WERI-Rb-1 (cell line): ENCODE measurements at regions not wholly inside any gene's neighbourhood (a gene's known extent, or its start where the extent isn't known, plus 50 kb on each side); places are given as distances from the start of the nearest gene placed in this dataset.

Experiments
- DNase-seq: peaks from one replicate; pipeline ENCODE4 v3.0.0-alpha.2; 2020
- H3K27ac ChIP-seq: fragments of 250-450 bp; sonication (Bioruptor Pico); 2 replicates; pipeline ENCODE4 v1.5.1; 2020; ENCODE audit warnings: mild to moderate bottlenecking, moderate library complexity
- H3K27me3 ChIP-seq: fragments of 250-450 bp; sonication (Bioruptor Pico); 2 replicates; pipeline ENCODE4 v1.5.1; 2021; ENCODE audit warnings: mild to moderate bottlenecking, low read depth, moderate library complexity; ENCODE audit not compliant: insufficient read depth, severe bottlenecking
- H3K36me3 ChIP-seq: fragments of 250-450 bp; sonication (Bioruptor Pico); 2 replicates; pipeline ENCODE4 v1.5.1; 2020; ENCODE audit warnings: mild to moderate bottlenecking, moderate library complexity
- H3K4me3 ChIP-seq: 2 replicates; pipeline ENCODE4 v1.5.1; 2011; ENCODE audit warnings: low read depth, mild to moderate bottlenecking, control low read depth, low read length
- H3K9me3 ChIP-seq: fragments of 250-450 bp; sonication (Bioruptor Pico); 2 replicates; pipeline ENCODE4 v1.5.1; 2021; ENCODE audit warnings: mild to moderate bottlenecking, moderate library complexity; ENCODE audit not compliant: severe bottlenecking
- TF ChIP-seq, protein P1 (sequence below): IDR thresholded peaks from 2 replicates; pipeline ENCODE4 v1.5.1; 2011; ENCODE audit warnings: low read depth, mild to moderate bottlenecking, control low read depth, inconsistent platforms, low read length

DNA sequence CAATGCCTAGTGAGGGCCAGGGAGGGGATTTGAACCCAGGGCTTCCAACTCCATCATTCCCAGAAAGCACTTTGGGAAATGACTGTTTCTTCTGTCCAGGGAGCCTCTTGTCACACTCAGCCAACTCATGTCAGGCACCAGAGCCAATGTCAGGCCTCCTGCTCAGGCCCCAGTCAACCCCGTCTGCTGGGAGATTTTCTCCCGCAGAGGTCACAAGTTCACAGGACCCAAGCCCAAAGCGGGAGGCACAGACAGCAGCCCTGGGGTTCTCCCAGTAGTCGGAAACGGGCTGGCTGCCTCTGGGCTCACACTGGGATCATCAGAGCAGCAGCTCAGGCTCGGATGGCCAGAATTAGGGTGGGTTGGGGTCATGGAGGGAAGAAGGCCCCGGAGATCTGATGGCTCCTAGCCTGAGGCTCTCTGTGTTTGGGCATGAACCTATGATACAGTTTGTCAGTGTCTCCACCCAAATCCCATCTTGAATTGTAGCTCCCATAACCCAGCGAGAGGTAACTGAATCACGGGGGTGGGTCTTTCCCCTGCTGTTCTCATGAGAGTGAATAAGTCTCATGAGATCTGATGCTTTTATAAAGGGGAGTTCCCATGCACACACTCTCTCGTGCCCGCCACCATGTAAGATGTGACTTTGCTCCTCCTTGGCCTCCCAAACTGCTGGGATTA lies 255.5 kb downstream of the PARN start:
- TF ChIP-seq, protein P1, sequence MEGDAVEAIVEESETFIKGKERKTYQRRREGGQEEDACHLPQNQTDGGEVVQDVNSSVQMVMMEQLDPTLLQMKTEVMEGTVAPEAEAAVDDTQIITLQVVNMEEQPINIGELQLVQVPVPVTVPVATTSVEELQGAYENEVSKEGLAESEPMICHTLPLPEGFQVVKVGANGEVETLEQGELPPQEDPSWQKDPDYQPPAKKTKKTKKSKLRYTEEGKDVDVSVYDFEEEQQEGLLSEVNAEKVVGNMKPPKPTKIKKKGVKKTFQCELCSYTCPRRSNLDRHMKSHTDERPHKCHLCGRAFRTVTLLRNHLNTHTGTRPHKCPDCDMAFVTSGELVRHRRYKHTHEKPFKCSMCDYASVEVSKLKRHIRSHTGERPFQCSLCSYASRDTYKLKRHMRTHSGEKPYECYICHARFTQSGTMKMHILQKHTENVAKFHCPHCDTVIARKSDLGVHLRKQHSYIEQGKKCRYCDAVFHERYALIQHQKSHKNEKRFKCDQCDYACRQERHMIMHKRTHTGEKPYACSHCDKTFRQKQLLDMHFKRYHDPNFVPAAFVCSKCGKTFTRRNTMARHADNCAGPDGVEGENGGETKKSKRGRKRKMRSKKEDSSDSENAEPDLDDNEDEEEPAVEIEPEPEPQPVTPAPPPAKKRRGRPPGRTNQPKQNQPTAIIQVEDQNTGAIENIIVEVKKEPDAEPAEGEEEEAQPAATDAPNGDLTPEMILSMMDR: no peak

DNA sequence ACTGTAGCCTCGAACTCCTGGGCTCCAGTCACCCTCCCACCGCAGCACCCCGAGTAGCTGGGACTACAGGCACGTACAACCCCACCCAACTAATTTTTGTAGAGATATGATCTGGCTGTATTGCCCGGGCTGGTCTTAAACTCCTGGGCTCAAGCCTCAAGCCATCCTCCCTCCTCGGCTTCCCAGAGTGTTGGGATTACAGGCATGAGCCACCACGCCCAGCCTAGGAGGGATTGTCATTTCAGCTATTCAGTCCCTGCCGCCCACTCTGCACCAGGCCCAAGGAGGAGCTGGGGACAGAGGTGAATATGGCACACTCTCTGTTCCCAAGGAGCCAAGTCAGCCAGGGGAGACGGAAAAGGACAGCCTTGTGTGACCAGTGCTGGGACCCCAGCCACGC lies 256.2 kb downstream of the PARN start:
- Histone ChIP-seq H3K27me3 (no peaks in the 10 kb centered on the region), H3K4me3 (no peak overlapping the region), H3K36me3 (no peaks in the 10 kb centered on the region), H3K9me3 (no peaks in the 10 kb centered on the region), H3K27ac (no peak overlapping the region)
- DNase-seq: peak; percentile 31
- TF ChIP-seq, protein P1: no peak

More for the DNA sequence above, 255.5 kb downstream of the PARN start:
- no peaks in the 10 kb centered on the region for H3K36me3 ChIP-seq
- DNase-seq: no peak
- H3K27ac ChIP-seq: no peak overlapping the region
- H3K9me3 ChIP-seq: no peaks in the 10 kb centered on the region
- no peaks in the 10 kb centered on the region for H3K27me3 ChIP-seq
- H3K4me3 ChIP-seq: no peak overlapping the region

DNA sequence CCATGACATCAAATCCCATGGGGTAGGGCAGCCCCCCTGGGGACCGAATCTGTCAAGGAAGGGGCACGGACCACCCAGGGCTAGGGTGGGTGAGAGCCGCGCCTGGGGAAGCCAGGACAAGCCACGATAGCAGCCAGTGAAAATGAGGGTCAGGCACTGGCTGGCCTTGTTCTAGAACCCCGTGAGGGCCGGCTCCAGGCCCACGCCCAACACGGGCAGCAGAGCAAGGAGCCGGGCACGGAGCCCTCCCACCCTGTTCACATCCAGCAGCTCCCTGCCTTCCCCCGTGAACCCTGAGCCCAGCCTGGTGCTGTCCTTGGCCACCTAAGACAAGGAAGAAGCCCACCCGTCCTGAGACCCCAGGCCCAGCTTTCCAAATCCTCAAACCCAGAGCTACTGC lies 256.7 kb downstream of the PARN start:
- H3K9me3 ChIP-seq: no peaks in the 10 kb centered on the region
- no peak overlapping the region for H3K4me3 ChIP-seq
- no peaks in the 10 kb centered on the region for H3K36me3 ChIP-seq
- TF ChIP-seq, protein P1: no peak
- no peak overlapping the region for H3K27ac ChIP-seq
- no peak for DNase-seq
- no peaks in the 10 kb centered on the region for H3K27me3 ChIP-seq

DNA sequence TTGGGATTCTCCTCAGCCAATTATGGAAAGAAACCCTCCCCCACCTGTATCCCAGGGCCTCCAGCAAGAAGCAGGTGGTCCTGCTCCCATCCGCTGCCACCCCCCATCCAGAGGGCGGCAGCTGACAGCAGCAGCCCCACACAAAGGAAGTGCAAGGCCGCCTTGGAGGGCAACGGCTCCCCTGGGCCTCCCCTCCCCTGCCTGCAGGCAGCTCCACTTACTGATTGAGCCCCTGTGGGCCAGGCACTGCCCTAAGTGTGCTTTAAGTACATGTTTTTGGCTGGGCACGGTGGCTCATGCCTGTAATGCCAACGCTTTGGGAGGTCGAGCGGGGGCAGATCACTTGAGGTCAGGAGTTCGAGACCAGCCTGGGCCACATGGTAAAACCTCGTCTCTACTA lies 257.6 kb downstream of the PARN start:
- DNase-seq: no peak
- H3K27ac ChIP-seq: no peak overlapping the region
- no peaks in the 10 kb centered on the region for H3K27me3 ChIP-seq
- H3K9me3 ChIP-seq: no peaks in the 10 kb centered on the region
- TF ChIP-seq, protein P1: no peak
- no peaks in the 10 kb centered on the region for H3K36me3 ChIP-seq
- no peak overlapping the region for H3K4me3 ChIP-seq

DNA sequence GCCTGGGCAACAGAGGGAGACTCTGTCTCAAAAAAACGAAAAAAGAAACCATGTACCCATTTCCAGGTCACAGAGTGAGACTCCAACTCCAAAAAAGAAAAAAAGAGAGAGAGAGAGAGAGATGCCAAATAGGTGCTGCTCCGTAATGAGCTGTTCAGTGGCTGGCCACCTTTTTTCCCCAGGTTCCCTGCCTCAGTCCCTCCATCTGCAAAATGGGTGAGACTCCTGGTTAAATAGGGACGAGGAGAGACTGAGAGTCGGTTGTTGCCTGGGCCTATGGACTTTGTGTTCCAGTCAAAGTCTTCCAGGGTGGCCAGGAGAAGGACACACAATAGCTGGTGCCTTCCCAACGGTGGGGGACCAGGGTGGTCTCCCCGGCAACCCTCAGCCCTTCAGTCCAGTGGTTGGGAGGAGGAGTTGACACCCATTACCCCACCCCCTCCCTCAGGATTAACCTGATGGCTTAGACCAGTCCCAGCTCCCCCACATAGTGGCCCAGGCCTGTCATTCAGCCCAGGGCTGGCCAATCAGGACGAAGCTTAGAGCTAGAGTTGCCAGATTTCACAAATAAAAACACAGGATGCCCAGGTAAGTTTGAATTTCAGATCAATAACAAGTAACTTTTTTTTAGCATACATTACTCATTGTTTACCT lies 258.2 kb downstream of the PARN start:
- TF ChIP-seq, protein P1: no peak
- Histone ChIP-seq H3K9me3 (no peaks in the 10 kb centered on the region), H3K27me3 (no peaks in the 10 kb centered on the region), H3K36me3 (no peaks in the 10 kb centered on the region), H3K4me3 (no peak overlapping the region), H3K27ac (no peak overlapping the region)
- DNase-seq: peak; percentile 16
